Mesendoderm (in vitro differentiated cells): ENCODE measurements at regions not wholly inside any gene's neighbourhood (a gene's known extent, or its start where the extent isn't known, plus 50 kb on each side); places are given as distances from the start of the nearest gene placed in this dataset.

Experiments used
- DNase-seq: peaks from one replicate; pipeline ENCODE4 v3.0.0; 2013
- H2AK5ac ChIP-seq: 2 replicates; pipeline ENCODE4 v1.6.1; 2013; ENCODE audit warnings: low read length, inconsistent platforms
- H2BK120ac ChIP-seq: 2 replicates; pipeline ENCODE4 v1.6.1; 2013; ENCODE audit warnings: low read depth, mild to moderate bottlenecking, low read length, moderate library complexity, mixed read lengths
- H2BK15ac ChIP-seq: replicated peaks from 2 replicates; pipeline ENCODE4 v1.6.1; 2013; ENCODE audit warnings: low read depth, mild to moderate bottlenecking, moderate library complexity
- H2BK5ac ChIP-seq: 2 replicates; pipeline ENCODE4 v1.6.1; 2013; ENCODE audit warnings: low read length, inconsistent platforms
- H3K18ac ChIP-seq: 2 replicates; pipeline ENCODE4 v1.6.1; 2013; ENCODE audit warnings: mild to moderate bottlenecking, low read length, mixed read lengths
- H3K23ac ChIP-seq: one replicate; pipeline ENCODE4 v1.6.1; 2013; ENCODE audit warnings: low read length
- H3K27ac ChIP-seq: 2 replicates; pipeline ENCODE4 v1.5.1; 2013; ENCODE audit warnings: low read depth, mild to moderate bottlenecking, inconsistent platforms, low read length, moderate library complexity
- H3K27me3 ChIP-seq: 2 replicates; pipeline ENCODE4 v1.6.1; 2013; ENCODE audit warnings: low read length, control low read depth, mild to moderate bottlenecking, inconsistent platforms; ENCODE audit not compliant: insufficient read depth, poor library complexity
- H3K36me3 ChIP-seq: 2 replicates; pipeline ENCODE4 v1.6.1; 2013; ENCODE audit warnings: low read length, inconsistent platforms; ENCODE audit not compliant: control insufficient read depth, insufficient read depth
- H3K4ac ChIP-seq: one replicate; pipeline ENCODE4 v1.6.1; 2013; ENCODE audit warnings: low read depth, mild to moderate bottlenecking, low read length, moderate library complexity
- H3K4me1 ChIP-seq: 2 replicates; pipeline ENCODE4 v1.6.1; 2013; ENCODE audit warnings: low read depth, low read length, inconsistent platforms; ENCODE audit not compliant: control insufficient read depth
- H3K4me2 ChIP-seq: 2 replicates; pipeline ENCODE4 v1.6.1; 2013; ENCODE audit warnings: low read length
- H3K4me3 ChIP-seq: 2 replicates; pipeline ENCODE4 v1.5.1; 2013; ENCODE audit warnings: mild to moderate bottlenecking, low read length
- H3K56ac ChIP-seq: one replicate; pipeline ENCODE4 v1.6.1; 2013; ENCODE audit warnings: low read length
- H3K79me1 ChIP-seq: 2 replicates; pipeline ENCODE4 v1.6.1; 2013; ENCODE audit warnings: low read length, inconsistent platforms
- H3K79me2 ChIP-seq: 2 replicates; pipeline ENCODE4 v1.6.1; 2013; ENCODE audit warnings: mild to moderate bottlenecking, low read length; ENCODE audit not compliant: control insufficient read depth, insufficient read depth
- H3K9ac ChIP-seq: 2 replicates; pipeline ENCODE4 v1.6.1; 2013; ENCODE audit warnings: low read length, inconsistent platforms
- H4K5ac ChIP-seq: one replicate; pipeline ENCODE4 v1.6.1; 2013; ENCODE audit warnings: low read length
- H4K8ac ChIP-seq: one replicate; pipeline ENCODE4 v1.6.1; 2013; ENCODE audit warnings: low read depth, mild to moderate bottlenecking, control low read depth, low read length, moderate library complexity
- WGBS: extraction: QIAGEN DNeasy Blood & Tissue Kit; methylation state at CpG from one replicate; pipeline ENCODE4 v1.1.7; 2013; ENCODE audit warnings: low lambda C conversion rate, missing lambda C conversion rate; ENCODE audit not compliant: insufficient coverage; ENCODE audit errors: extremely low coverage; 5-methylcytosine and 5-hydroxymethylcytosine counted together

DNA sequence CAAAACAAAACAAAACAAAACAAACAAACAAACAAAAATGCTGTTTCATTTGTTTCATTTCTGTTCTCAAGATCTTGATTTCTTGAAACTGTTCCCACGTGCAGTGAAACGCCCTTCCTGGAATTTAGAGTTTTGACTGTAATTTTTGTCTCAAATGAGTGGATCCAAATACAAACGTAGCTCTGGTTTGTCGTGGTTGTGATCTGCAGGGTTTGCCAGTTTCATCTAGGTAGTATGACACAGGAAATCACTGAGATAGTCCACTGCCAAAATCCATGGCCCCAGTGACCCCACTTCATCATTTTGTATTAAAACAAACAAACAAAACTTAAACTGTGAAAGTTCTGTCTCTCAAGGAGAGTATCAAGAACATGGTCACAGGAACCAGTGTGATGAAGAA lies 838.6 kb downstream of the BCL11B start:
- Histone ChIP-seq H3K9ac (no peak overlapping the region), H2BK15ac (no peak overlapping the region), H2AK5ac (no peak overlapping the region), H3K4me2 (no peak overlapping the region), H2BK120ac (no peak overlapping the region), H2BK5ac (no peak overlapping the region), H3K79me2 (no peaks in the 10 kb centered on the region), H3K4me1 (no peaks in the 10 kb centered on the region), H4K5ac (no peak overlapping the region), H3K36me3 (no peaks in the 10 kb centered on the region), H3K4me3 (no peak overlapping the region), H3K27me3 (no peaks in the 10 kb centered on the region), H3K56ac (no peak overlapping the region), H3K18ac (no peak overlapping the region), H3K27ac (no peak overlapping the region), H3K79me1 (no peaks in the 10 kb centered on the region), H4K8ac (no peak overlapping the region), H3K4ac (no peak overlapping the region), H3K23ac (no peak overlapping the region)
- no CpG with 5 or more reads among the region's 4 CpGs for WGBS
- no peak for DNase-seq

GRCh38 chr14:98437113-98437512 lies 834.9 kb downstream of the BCL11B start:
- H3K23ac ChIP-seq, result no peak overlapping the region
- H3K56ac ChIP-seq, result no peak overlapping the region
- no peaks in the 10 kb centered on the region for H3K4me1 ChIP-seq
- H2BK120ac ChIP-seq, result no peak overlapping the region
- no peaks in the 10 kb centered on the region for H3K79me1 ChIP-seq
- DNase-seq, result no peak
- H4K8ac ChIP-seq, result no peak overlapping the region
- H3K79me2 ChIP-seq, result no peaks in the 10 kb centered on the region
- no peak overlapping the region for H2AK5ac ChIP-seq
- H3K36me3 ChIP-seq, result no peaks in the 10 kb centered on the region
- no peak overlapping the region for H3K4ac ChIP-seq
- H3K9ac ChIP-seq, result no peak overlapping the region
- no peak overlapping the region for H4K5ac ChIP-seq
- H3K4me3 ChIP-seq, result no peak overlapping the region
- H3K18ac ChIP-seq, result no peak overlapping the region
- H2BK5ac ChIP-seq, result no peak overlapping the region
- H3K4me2 ChIP-seq, result no peak overlapping the region
- no peak overlapping the region for H3K27ac ChIP-seq
- no peak overlapping the region for H2BK15ac ChIP-seq
- no peaks in the 10 kb centered on the region for H3K27me3 ChIP-seq
- WGBS, result no CpG with 5 or more reads among the region's 2 CpGs

DNA sequence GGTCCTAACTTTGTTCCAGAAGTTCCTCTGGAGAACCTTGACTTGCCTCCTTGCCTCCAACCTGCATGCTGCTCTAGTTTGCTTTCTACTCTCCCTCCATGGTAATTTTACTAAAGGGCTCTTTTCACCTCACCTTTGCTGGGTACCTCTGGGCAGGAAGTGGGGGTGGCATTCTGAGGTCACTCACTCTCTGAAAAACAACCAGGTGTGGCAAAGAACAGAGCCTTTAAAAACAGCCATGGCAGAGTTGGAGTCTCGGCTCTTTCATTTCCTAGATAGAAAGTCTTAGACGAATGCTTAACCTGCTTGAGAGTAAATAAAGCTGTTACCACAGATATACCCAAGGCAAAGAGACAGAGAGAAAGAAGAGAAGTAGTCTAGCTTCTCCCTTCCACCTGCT lies 827.9 kb downstream of the BCL11B start:
- H2BK5ac ChIP-seq, result no peak overlapping the region
- no peak overlapping the region for H4K8ac ChIP-seq
- H3K27me3 ChIP-seq, result no peaks in the 10 kb centered on the region
- no peak overlapping the region for H3K23ac ChIP-seq
- no peaks in the 10 kb centered on the region for H3K79me2 ChIP-seq
- H3K4me2 ChIP-seq, result no peak overlapping the region
- H3K4ac ChIP-seq, result peak overlapping the region; percentile 18
- H3K4me3 ChIP-seq, result no peak overlapping the region
- H3K4me1 ChIP-seq, result peaks cover 13% of the 10 kb centered on the region
- no CpG with 5 or more reads among the region's 2 CpGs for WGBS
- H3K56ac ChIP-seq, result no peak overlapping the region
- no peak overlapping the region for H4K5ac ChIP-seq
- no peak overlapping the region for H2BK15ac ChIP-seq
- no peak overlapping the region for H2BK120ac ChIP-seq
- no peaks in the 10 kb centered on the region for H3K79me1 ChIP-seq
- H3K36me3 ChIP-seq, result no peaks in the 10 kb centered on the region
- no peak for DNase-seq
- H2AK5ac ChIP-seq, result no peak overlapping the region
- peak overlapping the region; percentile 87 for H3K18ac ChIP-seq
- no peak overlapping the region for H3K27ac ChIP-seq
- no peak overlapping the region for H3K9ac ChIP-seq

DNA sequence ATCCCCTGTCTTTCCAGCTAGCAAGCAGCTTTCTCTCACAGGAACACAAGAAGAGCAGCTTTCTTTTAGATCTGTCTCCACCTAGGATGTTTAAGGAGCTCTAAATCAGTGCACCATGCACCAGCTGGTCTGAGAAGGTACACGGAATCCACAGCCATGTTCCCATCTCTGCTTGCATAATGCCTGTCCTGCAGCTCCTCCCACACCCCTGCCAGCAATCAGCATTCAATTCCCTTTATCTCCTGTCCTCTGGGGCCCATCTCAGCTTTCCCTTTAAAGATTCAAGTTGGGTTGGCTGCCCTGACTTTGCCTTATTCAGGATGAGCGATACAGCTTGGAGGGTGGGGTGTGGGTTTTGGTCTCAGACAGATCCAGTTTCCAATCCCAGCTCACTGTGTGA lies 826.3 kb downstream of the BCL11B start:
- peak; percentile 89 for DNase-seq
- WGBS, result no CpG with 5 or more reads among the region's 2 CpGs
- Histone ChIP-seq H3K27me3 (no peaks in the 10 kb centered on the region), H4K8ac (no peak overlapping the region), H3K9ac (peak overlapping the region; percentile 8), H4K5ac (no peak overlapping the region), H3K27ac (peak overlapping the region; percentile 58), H2BK5ac (peak overlapping the region; percentile 95), H3K79me1 (no peaks in the 10 kb centered on the region), H3K56ac (peak overlapping the region; percentile 83), H3K79me2 (no peaks in the 10 kb centered on the region), H3K4me1 (peaks cover 13% of the 10 kb centered on the region), H3K18ac (peak overlapping the region; percentile 97), H3K36me3 (no peaks in the 10 kb centered on the region), H2BK120ac (peak overlapping the region; percentile 79), H2AK5ac (peak overlapping the region; percentile 85), H2BK15ac (no peak overlapping the region), H3K4me2 (no peak overlapping the region), H3K4me3 (no peak overlapping the region), H3K23ac (no peak overlapping the region), H3K4ac (peak overlapping the region; percentile 79)

GRCh38 chr14:98446508-98446907 lies 825.5 kb downstream of the BCL11B start:
- Histone ChIP-seq H2BK120ac (peak overlapping the region; percentile 63), H3K18ac (peak overlapping the region; percentile 97), H3K56ac (peak overlapping the region; percentile 83), H4K8ac (no peak overlapping the region), H3K4me1 (peaks cover 13% of the 10 kb centered on the region), H3K27ac (peak overlapping the region; percentile 58), H4K5ac (peak overlapping the region; percentile 23), H3K9ac (peak overlapping the region; percentile 24), H3K27me3 (no peaks in the 10 kb centered on the region), H3K23ac (no peak overlapping the region), H2BK5ac (peak overlapping the region; percentile 95), H3K4ac (no peak overlapping the region), H3K79me2 (no peaks in the 10 kb centered on the region), H2AK5ac (peak overlapping the region; percentile 22), H3K36me3 (no peaks in the 10 kb centered on the region), H3K4me3 (no peak overlapping the region), H3K4me2 (no peak overlapping the region), H3K79me1 (no peaks in the 10 kb centered on the region), H2BK15ac (peak overlapping the region; percentile 41)
- peak; percentile 59 for DNase-seq
- WGBS, result no CpG with 5 or more reads among the region's 3 CpGs

DNA sequence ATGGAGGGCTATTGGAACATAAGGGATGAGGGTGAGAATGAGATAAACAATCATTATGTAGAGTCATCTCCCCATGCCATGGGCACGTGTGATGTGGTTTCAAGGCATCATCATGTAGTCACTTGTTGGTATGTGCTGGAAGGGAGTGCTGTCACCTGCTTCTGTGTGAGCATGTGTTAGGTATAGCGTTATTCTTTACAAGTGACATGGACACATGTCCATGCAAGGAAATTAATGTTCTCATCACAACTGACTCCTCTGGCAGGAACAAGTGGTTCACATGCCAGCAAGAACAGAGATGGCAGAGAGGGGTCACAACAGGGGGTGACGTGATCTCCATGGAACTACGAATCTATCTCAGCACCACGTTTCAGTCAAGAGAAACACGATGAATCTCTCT lies 815.8 kb downstream of the BCL11B start:
- WGBS, result no CpG with 5 or more reads among the region's 6 CpGs
- no peak overlapping the region for H4K5ac ChIP-seq
- H3K79me2 ChIP-seq, result no peaks in the 10 kb centered on the region
- no peak overlapping the region for H3K4me2 ChIP-seq
- no peaks in the 10 kb centered on the region for H3K79me1 ChIP-seq
- no peak overlapping the region for H3K18ac ChIP-seq
- H3K27ac ChIP-seq, result no peak overlapping the region
- H3K4ac ChIP-seq, result no peak overlapping the region
- no peak overlapping the region for H3K9ac ChIP-seq
- no peak overlapping the region for H3K4me3 ChIP-seq
- no peak overlapping the region for H3K23ac ChIP-seq
- H3K56ac ChIP-seq, result no peak overlapping the region
- no peak overlapping the region for H2BK120ac ChIP-seq
- no peak overlapping the region for H2BK15ac ChIP-seq
- no peak overlapping the region for H2BK5ac ChIP-seq
- no peaks in the 10 kb centered on the region for H3K4me1 ChIP-seq
- no peak for DNase-seq
- no peaks in the 10 kb centered on the region for H3K27me3 ChIP-seq
- H2AK5ac ChIP-seq, result no peak overlapping the region
- no peaks in the 10 kb centered on the region for H3K36me3 ChIP-seq
- no peak overlapping the region for H4K8ac ChIP-seq
